H1 (cell line): ENCODE measurements at regions not wholly inside any gene's neighbourhood (a gene's known extent, or its start where the extent isn't known, plus 50 kb on each side); places are given as distances from the start of the nearest gene placed in this dataset.

Experiments
- CEBPB ChIP-seq: IDR thresholded peaks from 2 replicates; pipeline ENCODE4 v1.6.1; 2012; ENCODE audit warnings: low read depth, low read length
- YY1 ChIP-seq: IDR thresholded peaks from 2 replicates; pipeline ENCODE4 v1.6.1; 2011; ENCODE audit warnings: low read depth, mild to moderate bottlenecking, low read length

DNA sequence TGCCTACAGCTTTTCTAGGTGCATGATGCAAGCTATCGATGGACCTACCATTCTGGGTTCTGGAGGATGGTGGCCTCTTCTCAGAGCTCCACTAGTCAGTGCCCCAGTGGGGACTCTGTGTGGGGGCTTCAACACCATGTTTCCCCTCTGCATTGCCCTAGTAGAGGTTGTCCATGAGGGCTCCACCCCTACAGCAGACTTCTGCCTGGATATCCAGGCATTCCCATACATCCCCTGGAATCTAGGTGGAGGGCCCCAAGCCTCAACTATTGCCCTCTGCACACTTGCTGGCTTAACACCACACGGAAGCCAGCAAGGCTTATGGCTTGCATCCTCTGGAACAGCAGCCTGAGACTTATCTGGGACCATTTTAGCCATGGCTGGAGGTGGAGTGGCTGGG, 1299.9 kb upstream of the MIR17HG start (continued):
- TF ChIP-seq YY1 = no peak
- no peak for TF ChIP-seq CEBPB
